ENCODE measurements at regions not wholly inside any gene's neighbourhood (a gene's known extent, or its start where the extent isn't known, plus 50 kb on each side); places are given as distances from the start of the nearest gene placed in this dataset.

DNA sequence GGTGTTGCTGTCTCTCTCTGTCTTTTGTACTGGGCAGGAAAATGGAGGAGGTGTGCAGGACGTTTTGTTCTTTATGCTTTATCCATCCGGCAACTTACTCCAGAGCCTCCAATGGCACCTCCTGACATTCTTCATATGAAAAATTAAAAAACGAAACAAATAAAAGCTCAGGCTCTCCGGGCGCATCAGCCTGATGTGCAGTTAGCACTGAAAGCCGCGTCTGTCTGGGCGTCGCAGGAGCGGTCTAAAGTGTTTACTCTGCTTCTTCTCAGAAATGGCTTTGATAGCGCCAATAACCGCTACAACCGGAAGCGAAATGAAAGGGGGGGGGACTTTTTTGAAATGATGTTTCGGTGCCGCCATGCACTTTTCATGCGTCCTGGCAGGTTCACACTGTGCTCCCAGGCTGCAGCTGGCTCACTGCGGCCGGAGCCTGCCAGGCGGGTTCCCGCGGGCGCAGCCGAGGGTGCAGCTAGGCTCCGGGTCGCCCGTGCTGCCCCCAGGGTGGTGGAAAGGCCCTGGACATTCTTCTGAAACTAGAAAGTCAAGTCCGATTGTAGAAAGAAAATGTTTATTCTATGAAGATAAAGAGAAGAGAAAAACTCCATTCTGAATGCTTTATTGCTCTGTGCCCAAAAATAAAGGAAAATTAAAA lies 407.7 kb upstream of the IRX1 start:
- TF ChIP-seq, protein P1, sequence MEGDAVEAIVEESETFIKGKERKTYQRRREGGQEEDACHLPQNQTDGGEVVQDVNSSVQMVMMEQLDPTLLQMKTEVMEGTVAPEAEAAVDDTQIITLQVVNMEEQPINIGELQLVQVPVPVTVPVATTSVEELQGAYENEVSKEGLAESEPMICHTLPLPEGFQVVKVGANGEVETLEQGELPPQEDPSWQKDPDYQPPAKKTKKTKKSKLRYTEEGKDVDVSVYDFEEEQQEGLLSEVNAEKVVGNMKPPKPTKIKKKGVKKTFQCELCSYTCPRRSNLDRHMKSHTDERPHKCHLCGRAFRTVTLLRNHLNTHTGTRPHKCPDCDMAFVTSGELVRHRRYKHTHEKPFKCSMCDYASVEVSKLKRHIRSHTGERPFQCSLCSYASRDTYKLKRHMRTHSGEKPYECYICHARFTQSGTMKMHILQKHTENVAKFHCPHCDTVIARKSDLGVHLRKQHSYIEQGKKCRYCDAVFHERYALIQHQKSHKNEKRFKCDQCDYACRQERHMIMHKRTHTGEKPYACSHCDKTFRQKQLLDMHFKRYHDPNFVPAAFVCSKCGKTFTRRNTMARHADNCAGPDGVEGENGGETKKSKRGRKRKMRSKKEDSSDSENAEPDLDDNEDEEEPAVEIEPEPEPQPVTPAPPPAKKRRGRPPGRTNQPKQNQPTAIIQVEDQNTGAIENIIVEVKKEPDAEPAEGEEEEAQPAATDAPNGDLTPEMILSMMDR (IDR thresholded peaks at IDR 0.05), result no peak
- TF ChIP-seq NR3C1 (CRISPR knock-in tag; conservative IDR thresholded peaks at IDR 0.05; ENCODE audit: low read depth) (no peak), SP1 (CRISPR knock-in tag; conservative IDR thresholded peaks at IDR 0.05) (no peak)
- TF ChIP-seq, protein P2, sequence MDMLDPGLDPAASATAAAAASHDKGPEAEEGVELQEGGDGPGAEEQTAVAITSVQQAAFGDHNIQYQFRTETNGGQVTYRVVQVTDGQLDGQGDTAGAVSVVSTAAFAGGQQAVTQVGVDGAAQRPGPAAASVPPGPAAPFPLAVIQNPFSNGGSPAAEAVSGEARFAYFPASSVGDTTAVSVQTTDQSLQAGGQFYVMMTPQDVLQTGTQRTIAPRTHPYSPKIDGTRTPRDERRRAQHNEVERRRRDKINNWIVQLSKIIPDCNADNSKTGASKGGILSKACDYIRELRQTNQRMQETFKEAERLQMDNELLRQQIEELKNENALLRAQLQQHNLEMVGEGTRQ (CRISPR knock-in tag; IDR thresholded peaks at IDR 0.05), result no peak

Measured in WTC11 (cell line).